ENCODE measurements at regions not wholly inside any gene's neighbourhood (a gene's known extent, or its start where the extent isn't known, plus 50 kb on each side); places are given as distances from the start of the nearest gene placed in this dataset.

- intact Hi-C loops (cut with micrococcal nuclease; ENCODE audit: unreplicated experiment) = no loop called here
Measured at GRCh38 chr15:94740469-94740868, 509.1 kb downstream of the MCTP2 start.

GRCh38 chr15:94743668-94744067 lies 512.3 kb downstream of the MCTP2 start:
- CTCF ChIA-PET = no interaction called here
- intact Hi-C loops (cut with micrococcal nuclease; ENCODE audit: unreplicated experiment) = no loop called here
- Histone ChIP-seq H3K27me3 (replicated peaks; ENCODE audit: insufficient read depth, low read depth, low read length, poor library complexity) (no peaks in the 10 kb centered on the region), H3K9me3 (ENCODE audit: low read depth, low read length, poor library complexity, severe bottlenecking) (no peaks in the 10 kb centered on the region), H3K4me3 (ENCODE audit: low read depth, low read length, poor library complexity, severe bottlenecking) (no peak overlapping the region), H3K4me1 (ENCODE audit: insufficient read depth, low read length, poor library complexity, severe bottlenecking) (no peaks in the 10 kb centered on the region), H3K27ac (ENCODE audit: low read depth, low read length, poor library complexity, severe bottlenecking) (no peak overlapping the region), H3K36me3 (ENCODE audit: insufficient read depth, low read length, poor library complexity, severe bottlenecking) (no peaks in the 10 kb centered on the region)
- no TSS peak for BruUV-seq (replicated peaks)
- TF ChIP-seq EZH2 (IDR thresholded peaks at IDR 0.05; ENCODE audit: borderline replicate concordance, low read depth, low read length, poor library complexity, severe bottlenecking) (no peak), CTCF (conservative IDR thresholded peaks at IDR 0.05; ENCODE audit: low read depth, low read length) (no peak)
- DNase-seq (ENCODE audit: low spot score) = no peak
- POLR2A ChIA-PET (ENCODE audit: low non-redundant PET) = no interaction called here

More at GRCh38 chr15:94740469-94740868, 509.1 kb downstream of the MCTP2 start:
- Histone ChIP-seq H3K4me3 (ENCODE audit: low read depth, low read length, poor library complexity, severe bottlenecking) (no peak overlapping the region), H3K36me3 (ENCODE audit: insufficient read depth, low read length, poor library complexity, severe bottlenecking) (no peaks in the 10 kb centered on the region), H3K27me3 (replicated peaks; ENCODE audit: insufficient read depth, low read depth, low read length, poor library complexity) (no peaks in the 10 kb centered on the region), H3K4me1 (ENCODE audit: insufficient read depth, low read length, poor library complexity, severe bottlenecking) (no peaks in the 10 kb centered on the region), H3K27ac (ENCODE audit: low read depth, low read length, poor library complexity, severe bottlenecking) (no peak overlapping the region), H3K9me3 (ENCODE audit: low read depth, low read length, poor library complexity, severe bottlenecking) (no peaks in the 10 kb centered on the region)
- CTCF ChIA-PET = no interaction called here
- POLR2A ChIA-PET (ENCODE audit: low non-redundant PET) = no interaction called here
- DNase-seq (ENCODE audit: low spot score) = no peak
- no TSS peak for BruUV-seq (replicated peaks)
- TF ChIP-seq CTCF (conservative IDR thresholded peaks at IDR 0.05; ENCODE audit: low read depth, low read length) = no peak
- TF ChIP-seq EZH2 (IDR thresholded peaks at IDR 0.05; ENCODE audit: borderline replicate concordance, low read depth, low read length, poor library complexity, severe bottlenecking) = no peak

GRCh38 chr15:94744080-94744793 lies 512.9 kb downstream of the MCTP2 start:
- TF ChIP-seq EZH2 (IDR thresholded peaks at IDR 0.05; ENCODE audit: borderline replicate concordance, low read depth, low read length, poor library complexity, severe bottlenecking) (no peak), CTCF (conservative IDR thresholded peaks at IDR 0.05; ENCODE audit: low read depth, low read length) (no peak)
- CTCF ChIA-PET = no interaction called here
- Histone ChIP-seq H3K36me3 (ENCODE audit: insufficient read depth, low read length, poor library complexity, severe bottlenecking) (no peaks in the 10 kb centered on the region), H3K9me3 (ENCODE audit: low read depth, low read length, poor library complexity, severe bottlenecking) (no peaks in the 10 kb centered on the region), H3K27me3 (replicated peaks; ENCODE audit: insufficient read depth, low read depth, low read length, poor library complexity) (no peaks in the 10 kb centered on the region), H3K4me1 (ENCODE audit: insufficient read depth, low read length, poor library complexity, severe bottlenecking) (no peaks in the 10 kb centered on the region), H3K4me3 (ENCODE audit: low read depth, low read length, poor library complexity, severe bottlenecking) (no peak overlapping the region), H3K27ac (ENCODE audit: low read depth, low read length, poor library complexity, severe bottlenecking) (no peak overlapping the region)
- DNase-seq (ENCODE audit: low spot score) = no peak
- intact Hi-C loops (cut with micrococcal nuclease; ENCODE audit: unreplicated experiment) = no loop called here
- POLR2A ChIA-PET (ENCODE audit: low non-redundant PET) = no interaction called here
- BruUV-seq (replicated peaks) = no TSS peak
